ENCODE measurements at regions not wholly inside any gene's neighbourhood (a gene's known extent, or its start where the extent isn't known, plus 50 kb on each side); places are given as distances from the start of the nearest gene placed in this dataset.

- TF ChIP-seq CTCF (IDR thresholded peaks at IDR 0.05; ENCODE audit: borderline replicate concordance, control extremely low read depth, extremely low read depth, insufficient read depth, missing control alignments), result no peak
- no peak for DNase-seq (ENCODE audit: low spot score)
- in situ Hi-C loops (cut with MboI; ENCODE audit: low sequenced_read_pairs, unreplicated experiment), result no loop called here
Measured at GRCh38 chr16:35195864-35196216, 1736.4 kb downstream of the TP53TG3F start.

- TF ChIP-seq CTCF (IDR thresholded peaks at IDR 0.05; ENCODE audit: borderline replicate concordance, control extremely low read depth, extremely low read depth, insufficient read depth, missing control alignments), result no peak
- no peak for DNase-seq (ENCODE audit: low spot score)
- in situ Hi-C loops (cut with MboI; ENCODE audit: low sequenced_read_pairs, unreplicated experiment), result no loop called here
Measured at GRCh38 chr16:35196313-35196712, 1736.9 kb downstream of the TP53TG3F start.

GRCh38 chr16:35197656-35198055, 1738.2 kb downstream of the TP53TG3F start:
- TF ChIP-seq CTCF (IDR thresholded peaks at IDR 0.05; ENCODE audit: borderline replicate concordance, control extremely low read depth, extremely low read depth, insufficient read depth, missing control alignments), result no peak
- no peak for DNase-seq (ENCODE audit: low spot score)
- in situ Hi-C loops (cut with MboI; ENCODE audit: low sequenced_read_pairs, unreplicated experiment), result no loop called here

- in situ Hi-C loops (cut with MboI; ENCODE audit: low sequenced_read_pairs, unreplicated experiment), result no loop called here
- no peak for TF ChIP-seq CTCF (IDR thresholded peaks at IDR 0.05; ENCODE audit: borderline replicate concordance, control extremely low read depth, extremely low read depth, insufficient read depth, missing control alignments)
- DNase-seq (ENCODE audit: low spot score), result no peak
Measured at GRCh38 chr16:35198223-35199199, 1739.1 kb downstream of the TP53TG3F start.

GRCh38 chr16:35200662-35201061, 1741.2 kb downstream of the TP53TG3F start:
- no peak for DNase-seq (ENCODE audit: low spot score)
- TF ChIP-seq CTCF (IDR thresholded peaks at IDR 0.05; ENCODE audit: borderline replicate concordance, control extremely low read depth, extremely low read depth, insufficient read depth, missing control alignments), result no peak
- in situ Hi-C loops (cut with MboI; ENCODE audit: low sequenced_read_pairs, unreplicated experiment), result no loop called here

GRCh38 chr16:35201151-35201550, 1741.7 kb downstream of the TP53TG3F start:
- in situ Hi-C loops (cut with MboI; ENCODE audit: low sequenced_read_pairs, unreplicated experiment), result no loop called here
- no peak for DNase-seq (ENCODE audit: low spot score)
- TF ChIP-seq CTCF (IDR thresholded peaks at IDR 0.05; ENCODE audit: borderline replicate concordance, control extremely low read depth, extremely low read depth, insufficient read depth, missing control alignments), result no peak

Data from GM13976 (cell line).